GM23338 (cell line): ENCODE measurements at regions not wholly inside any gene's neighbourhood (a gene's known extent, or its start where the extent isn't known, plus 50 kb on each side); places are given as distances from the start of the nearest gene placed in this dataset.
A peak's percentile ranks its signal among the peaks of the same experiment; 100 is the strongest.

Experiments used
- ATAC-seq: fragments of 200-7000 bp; cut with Tn5 transposase; 3 replicates; pipeline ENCODE4 v1.9.1; 2020
- DNase-seq: peaks from one replicate; pipeline ENCODE4 v3.0.0-alpha.2; 2015; ENCODE audit warnings: low spot score
- H2AFZ ChIP-seq: fragments of 200-600 bp; sonication (generic); 2 replicates; pipeline ENCODE4 v1.8.0; 2016; ENCODE audit warnings: antibody characterized with exemption, mild to moderate bottlenecking, moderate library complexity
- H3F3A ChIP-seq: fragments of 200-600 bp; sonication (generic); replicated peaks from 2 replicates; pipeline ENCODE4 v1.8.0; 2017; ENCODE audit warnings: antibody characterized with exemption, mixed run types, low read depth
- H3K27ac ChIP-seq: fragments of 200-600 bp; sonication (generic); 2 replicates; pipeline ENCODE4 v1.6.1; 2016; ENCODE audit warnings: low read depth
- H3K27me3 ChIP-seq: fragments of 200-600 bp; sonication (generic); 2 replicates; pipeline ENCODE4 v1.8.0; 2016; ENCODE audit warnings: mild to moderate bottlenecking, mixed run types, moderate library complexity; ENCODE audit not compliant: insufficient read depth
- H3K36me3 ChIP-seq: fragments of 200-600 bp; sonication (generic); 2 replicates; pipeline ENCODE4 v1.8.0; 2016; ENCODE audit warnings: mild to moderate bottlenecking; ENCODE audit not compliant: insufficient read depth
- H3K4me1 ChIP-seq: fragments of 200-600 bp; sonication (generic); 2 replicates; pipeline ENCODE4 v1.8.0; 2016; ENCODE audit warnings: mild to moderate bottlenecking, moderate library complexity; ENCODE audit not compliant: insufficient read depth
- H3K4me2 ChIP-seq: fragments of 200-600 bp; sonication (generic); 2 replicates; pipeline ENCODE4 v1.7.1; 2017; ENCODE audit warnings: mixed run types
- H3K4me3 ChIP-seq: fragments of 200-600 bp; sonication (generic); 2 replicates; pipeline ENCODE4 v1.6.1; 2016; ENCODE audit warnings: mixed run types
- H3K79me2 ChIP-seq: fragments of 200-600 bp; sonication (generic); replicated peaks from 2 replicates; pipeline ENCODE4 v1.8.0; 2017; ENCODE audit warnings: mild to moderate bottlenecking; ENCODE audit not compliant: insufficient read depth
- H3K9me2 ChIP-seq: fragments of 200-600 bp; sonication (generic); 2 replicates; pipeline ENCODE4 v1.8.0; 2017; ENCODE audit not compliant: insufficient read depth
- H4K20me1 ChIP-seq: fragments of 200-600 bp; sonication (generic); replicated peaks from 2 replicates; pipeline ENCODE4 v1.8.0; 2017; ENCODE audit warnings: mild to moderate bottlenecking; ENCODE audit not compliant: insufficient read depth
- H3K27ac Mint-ChIP-seq: 2 replicates; pipeline ENCODE4 v1.8.0; 2020; ENCODE audit warnings: inconsistent platforms, mild to moderate bottlenecking, moderate library complexity, mixed read lengths
- H3K27me3 Mint-ChIP-seq: 3 replicates; pipeline ENCODE4 v1.8.0; 2022; ENCODE audit warnings: low read depth, mild to moderate bottlenecking, moderate library complexity, mixed read lengths, inconsistent platforms; ENCODE audit not compliant: insufficient read depth, poor library complexity
- H3K36me3 Mint-ChIP-seq: 3 replicates; pipeline ENCODE4 v1.8.0; 2021; ENCODE audit warnings: low read depth, mild to moderate bottlenecking, inconsistent platforms, moderate library complexity, mixed read lengths
- H3K4me1 Mint-ChIP-seq: 3 replicates; pipeline ENCODE4 v1.8.0; 2020; ENCODE audit warnings: mild to moderate bottlenecking, inconsistent platforms, mixed read lengths
- H3K4me3 Mint-ChIP-seq: 3 replicates; pipeline ENCODE4 v1.8.0; 2021; ENCODE audit warnings: moderate library complexity, mild to moderate bottlenecking, inconsistent platforms, mixed read lengths
- H3K9me3 Mint-ChIP-seq: 3 replicates; pipeline ENCODE4 v1.8.0; 2020; ENCODE audit warnings: moderate library complexity, mild to moderate bottlenecking, inconsistent platforms, mixed read lengths
- CREB1 ChIP-seq: fragments of 250-450 bp; sonication (Bioruptor Pico); IDR thresholded peaks from 2 replicates; pipeline ENCODE4 v1.5.0; 2020; ENCODE audit warnings: low read depth, mild to moderate bottlenecking, moderate library complexity
- CTCF ChIP-seq, 2 experiments: fragments of 200-600 bp in 1 of 2; sonication (generic) in 1 of 2; conservative IDR thresholded peaks; 2 replicates each; pipeline versions ENCODE4 v1.5.1 to v1.6.1; 2016 to 2017; ENCODE audit warnings: antibody characterized with exemption in 2 of 2, low read depth in 2 of 2, mild to moderate bottlenecking in 2 of 2, moderate library complexity in 1 of 2
- ETS1 ChIP-seq: IDR thresholded peaks from 2 replicates; pipeline ENCODE4 v1.6.1; 2016; ENCODE audit warnings: antibody characterized with exemption
- JUNB ChIP-seq: IDR thresholded peaks from one replicate; pipeline ENCODE4 v1.6.1; 2016; ENCODE audit warnings: antibody characterized with exemption; ENCODE audit not compliant: unreplicated experiment
- NANOG ChIP-seq: IDR thresholded peaks from 2 replicates; pipeline ENCODE4 v1.6.1; 2016; ENCODE audit warnings: antibody characterized with exemption, borderline replicate concordance
- POLR2AphosphoS5 ChIP-seq: IDR thresholded peaks from 2 replicates; pipeline ENCODE4 v1.6.1; 2016; ENCODE audit warnings: antibody characterized with exemption, low read depth
- REST ChIP-seq: IDR thresholded peaks from one replicate; pipeline ENCODE4 v1.6.1; 2018; ENCODE audit warnings: antibody characterized with exemption; ENCODE audit not compliant: unreplicated experiment
- STAT1 ChIP-seq: IDR thresholded peaks from one replicate; pipeline ENCODE4 v1.6.1; 2016; ENCODE audit warnings: antibody characterized with exemption; ENCODE audit not compliant: unreplicated experiment
- ZNF114 ChIP-seq: fragments of 250-450 bp; sonication (Bioruptor Pico); IDR thresholded peaks from 2 replicates; pipeline ENCODE4 v1.5.0; 2020; ENCODE audit warnings: mild to moderate bottlenecking, moderate library complexity

- Mint-ChIP-seq H3K36me3 (peaks cover 3% of the 10 kb centered on the region; the same call in 2 of the 3 replicates), H3K4me1 (no peaks in the 10 kb centered on the region)
- H4K20me1 ChIP-seq = no peaks in the 10 kb centered on the region
Measured at GRCh38 chr5:173806270-173807035, 81.7 kb upstream of the CPEB4 start.

More at GRCh38 chr5:173806270-173807035, 81.7 kb upstream of the CPEB4 start:
- Histone ChIP-seq H3K36me3 (no peaks in the 10 kb centered on the region), H3K27me3 (no peaks in the 10 kb centered on the region), H3K4me3 (no peak overlapping the region), H2AFZ (0 out of 2 replicates have a peak overlapping the region, but pooled peaks have one; percentile 28), H3K27ac (no peak overlapping the region), H3K4me2 (no peak overlapping the region), H3K9me2 (peaks cover 9% of the 10 kb centered on the region; the same call in 1 of the 2 replicates), H3K79me2 (no peaks in the 10 kb centered on the region), H3F3A (no peaks in the 10 kb centered on the region), H3K4me1 (no peaks in the 10 kb centered on the region)
- no peak for DNase-seq
- H3K27me3 Mint-ChIP-seq = peaks cover 5% of the 10 kb centered on the region
- H3K4me3 Mint-ChIP-seq = no peak overlapping the region
- no peak for TF ChIP-seq POLR2AphosphoS5
- no peak for TF ChIP-seq CTCF (conservative IDR thresholded peaks at IDR 0.05; ENCODE audit: low read depth in 2 of 2)
- TF ChIP-seq ETS1 = no peak
- no peak for TF ChIP-seq REST
- TF ChIP-seq ZNF114 (CRISPR knock-in tag) = no peak
- no peak for TF ChIP-seq NANOG
- no peak for TF ChIP-seq CREB1 (CRISPR knock-in tag)
- TF ChIP-seq JUNB = no peak
- TF ChIP-seq STAT1 = no peak
- peaks cover 11% of the 10 kb centered on the region for H3K9me3 Mint-ChIP-seq
- no peak for ATAC-seq
- no peak overlapping the region for H3K27ac Mint-ChIP-seq
